HG02759 (cell line): ENCODE measurements at regions not wholly inside any gene's neighbourhood (a gene's known extent, or its start where the extent isn't known, plus 50 kb on each side); places are given as distances from the start of the nearest gene placed in this dataset.
"Not testable (repeated sequence)": the region's sequence is repeated elsewhere in the genome, so short reads cannot be mapped to it uniquely, and the experiment has no call there.

ENCODE experiments used
- ATAC-seq: cut with Tn5 transposase; IDR thresholded peaks from one replicate; pipeline ENCODE4 v1.9.1; 2021; ENCODE audit warnings: mild to moderate bottlenecking, moderate library complexity; ENCODE audit not compliant: unreplicated experiment

GRCh38 chr22:23384431-23384830 lies 195.7 kb downstream of the IGLL1 start:
- ATAC-seq = no peak

- ATAC-seq = no peak
Observed at GRCh38 chr22:23383491-23384361, 196.4 kb downstream of the IGLL1 start.

- no peak for ATAC-seq
Observed at GRCh38 chr22:23382428-23383218, 197.5 kb downstream of the IGLL1 start.

- no peak for ATAC-seq
Observed at GRCh38 chr22:23381661-23382427, 198.2 kb downstream of the IGLL1 start.

- ATAC-seq = no peak
Observed at GRCh38 chr22:23380911-23381310, 199.2 kb downstream of the IGLL1 start.

GRCh38 chr22:23380230-23380573 lies 199.9 kb downstream of the IGLL1 start:
- ATAC-seq = no peak

- ATAC-seq = not testable (repeated sequence)
Observed at GRCh38 chr22:23379540-23380229, 199.4 kb downstream of the BCR start.

- ATAC-seq = no peak
Observed at GRCh38 chr22:23377767-23378166, 197.5 kb downstream of the BCR start.

- ATAC-seq = no peak
Observed at GRCh38 chr22:23376256-23376655, 195.9 kb downstream of the BCR start.

- ATAC-seq = no peak
Observed at GRCh38 chr22:23375031-23375827, 194.9 kb downstream of the BCR start.

- no peak for ATAC-seq
Observed at GRCh38 chr22:23373601-23374000, 193.3 kb downstream of the BCR start.

GRCh38 chr22:23370251-23370650 lies 189.9 kb downstream of the BCR start:
- no peak for ATAC-seq

- no peak for ATAC-seq
Observed at GRCh38 chr22:23369054-23369685, 188.9 kb downstream of the BCR start.
